Sigmoid colon (tissue), 4 donors: ENCODE measurements at regions not wholly inside any gene's neighbourhood (a gene's known extent, or its start where the extent isn't known, plus 50 kb on each side); places are given as distances from the start of the nearest gene placed in this dataset.

Experiments
- CTCF ChIP-seq, 4 experiments: fragments of 450-650 bp in 3 of 4; fragments of 200-600 bp in 1 of 4; IDR thresholded peaks; one replicate each; pipeline ENCODE4 v1.5.1; 2016 to 2019; ENCODE audit warnings: antibody characterized with exemption in 4 of 4, mild to moderate bottlenecking in 3 of 4, moderate library complexity in 2 of 4
- EP300 ChIP-seq, 4 donors: sonication (generic); formaldehyde crosslinking; IDR thresholded peaks; one replicate each; pipeline ENCODE4 v1.6.1; 2017; ENCODE audit warnings: antibody characterized with exemption in 4 of 4
- POLR2A ChIP-seq, 2 donors: fragments of 450-650 bp; IDR thresholded peaks; one replicate each; pipeline ENCODE4 v1.6.1; 2016; ENCODE audit warnings: antibody characterized with exemption in 2 of 2, mild to moderate bottlenecking in 2 of 2, moderate library complexity in 2 of 2
- POLR2AphosphoS5 ChIP-seq, 4 donors: sonication (generic); formaldehyde crosslinking; IDR thresholded peaks; one replicate each; pipeline ENCODE4 v1.6.1; 2017; ENCODE audit warnings: antibody characterized with exemption in 4 of 4

GRCh38 chr1:2941907-2942306 is 79.4 kb upstream of the ACTRT2 start:
- no peak for TF ChIP-seq CTCF (IDR thresholded peaks at IDR 0.05)
- no peak for TF ChIP-seq EP300 (IDR thresholded peaks at IDR 0.05)
- no peak for TF ChIP-seq POLR2A (IDR thresholded peaks at IDR 0.05)
- no peak for TF ChIP-seq POLR2AphosphoS5 (IDR thresholded peaks at IDR 0.05)
